Neural progenitor cell (in vitro differentiated cells): ENCODE measurements at regions not wholly inside any gene's neighbourhood (a gene's known extent, or its start where the extent isn't known, plus 50 kb on each side); places are given as distances from the start of the nearest gene placed in this dataset.

Experiments used
- DNase-seq: peaks from one replicate; pipeline ENCODE4 v3.0.0-alpha.2; 2016; ENCODE audit warnings: low spot score
- H2AFZ ChIP-seq: fragments of 200-600 bp; sonication (generic); replicated peaks from 2 replicates; pipeline ENCODE4 v1.6.1; 2016; ENCODE audit warnings: antibody characterized with exemption
- H3F3A ChIP-seq: fragments of 200-600 bp; sonication (generic); 2 replicates; pipeline ENCODE4 v1.6.1; 2016; ENCODE audit warnings: antibody characterized with exemption, low read depth
- H3K27ac ChIP-seq: fragments of 200-600 bp; sonication (generic); 2 replicates; pipeline ENCODE4 v1.5.1; 2016; ENCODE audit warnings: mild to moderate bottlenecking
- H3K27me3 ChIP-seq: fragments of 200-600 bp; sonication (generic); 2 replicates; pipeline ENCODE4 v1.6.1; 2016; ENCODE audit warnings: mild to moderate bottlenecking, moderate library complexity
- H3K36me3 ChIP-seq: fragments of 200-600 bp; sonication (generic); 2 replicates; pipeline ENCODE4 v1.5.1; 2016
- H3K4me1 ChIP-seq: fragments of 200-600 bp; sonication (generic); 2 replicates; pipeline ENCODE4 v1.6.1; 2016; ENCODE audit warnings: mixed run types
- H3K4me2 ChIP-seq: fragments of 200-600 bp; sonication (generic); 2 replicates; pipeline ENCODE4 v1.6.1; 2016
- H3K4me3 ChIP-seq: fragments of 200-600 bp; sonication (generic); 2 replicates; pipeline ENCODE4 v1.5.1; 2016
- H3K79me2 ChIP-seq: fragments of 200-600 bp; sonication (generic); 2 replicates; pipeline ENCODE4 v1.6.1; 2016; ENCODE audit warnings: low read depth
- H3K9ac ChIP-seq: fragments of 200-600 bp; sonication (generic); 2 replicates; pipeline ENCODE4 v1.6.1; 2016
- H3K9me3 ChIP-seq: fragments of 200-600 bp; sonication (generic); 2 replicates; pipeline ENCODE4 v1.5.1; 2016; ENCODE audit warnings: low read depth
- H4K20me1 ChIP-seq: fragments of 200-600 bp; sonication (generic); 2 replicates; pipeline ENCODE4 v1.6.1; 2016; ENCODE audit warnings: low read depth
- H3K27ac Mint-ChIP-seq: 3 replicates; pipeline ENCODE4 v1.8.0; 2021; ENCODE audit warnings: mixed read lengths
- H3K27me3 Mint-ChIP-seq: 2 replicates; pipeline ENCODE4 v1.8.0; 2022; ENCODE audit warnings: low read depth, mild to moderate bottlenecking, inconsistent platforms, moderate library complexity, mixed read lengths; ENCODE audit not compliant: insufficient read depth
- H3K36me3 Mint-ChIP-seq: 3 replicates; pipeline ENCODE4 v1.8.0; 2021; ENCODE audit warnings: mixed read lengths
- H3K4me1 Mint-ChIP-seq: 3 replicates; pipeline ENCODE4 v1.8.0; 2021; ENCODE audit warnings: mixed read lengths
- H3K4me3 Mint-ChIP-seq: 3 replicates; pipeline ENCODE4 v1.8.0; 2021; ENCODE audit warnings: mild to moderate bottlenecking, moderate library complexity, mixed read lengths
- H3K9me3 Mint-ChIP-seq: 3 replicates; pipeline ENCODE4 v1.8.0; 2020; ENCODE audit warnings: mixed read lengths
- CTCF ChIP-seq: fragments of 200-600 bp; sonication (generic); IDR thresholded peaks from 2 replicates; pipeline ENCODE4 v1.5.1; 2017; ENCODE audit warnings: antibody characterized with exemption, mild to moderate bottlenecking
- EZH2 ChIP-seq: fragments of 200-600 bp; sonication (generic); IDR thresholded peaks from 2 replicates; pipeline ENCODE4 v1.6.1; 2017; ENCODE audit warnings: antibody characterized with exemption, mild to moderate bottlenecking, moderate library complexity
- EZH2phosphoT487 ChIP-seq: fragments of 200-600 bp; sonication (generic); IDR thresholded peaks from 2 replicates; pipeline ENCODE4 v1.6.1; 2017; ENCODE audit warnings: antibody characterized with exemption

DNA sequence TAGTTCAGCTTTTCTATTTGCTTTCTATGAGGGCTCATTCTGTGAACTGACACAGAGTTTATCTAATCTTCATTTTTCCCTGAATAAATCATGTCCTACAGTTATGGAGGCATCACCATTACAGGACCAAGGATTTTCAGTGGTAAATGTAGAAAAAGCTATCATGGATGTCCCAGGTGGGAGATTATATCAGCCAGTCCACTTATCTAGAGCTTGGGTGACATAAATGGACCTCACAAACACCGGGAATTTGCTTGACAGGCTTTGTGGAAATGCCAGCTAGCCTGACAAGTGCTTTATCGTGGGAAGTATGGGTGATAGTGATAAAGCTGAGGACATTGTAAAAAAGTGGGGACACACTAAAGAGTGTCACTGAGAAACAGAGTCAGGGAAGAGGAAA is 1015.2 kb upstream of the SLIT2 start:
- no peak overlapping the region for H3K9ac ChIP-seq
- TF ChIP-seq EZH2 = no peak
- no peaks in the 10 kb centered on the region for H3F3A ChIP-seq

GRCh38 chr4:19230906-19231545 is 1020.7 kb upstream of the SLIT2 start:
- no peaks in the 10 kb centered on the region for H3K4me1 ChIP-seq

More for the DNA sequence above, 1015.2 kb upstream of the SLIT2 start:
- Histone ChIP-seq H3K27me3 (no peaks in the 10 kb centered on the region), H3K4me1 (no peaks in the 10 kb centered on the region), H3K4me3 (no peak overlapping the region), H3K27ac (no peak overlapping the region), H3K4me2 (no peak overlapping the region), H4K20me1 (no peaks in the 10 kb centered on the region), H3K9me3 (no peaks in the 10 kb centered on the region), H2AFZ (no peak overlapping the region), H3K36me3 (no peaks in the 10 kb centered on the region), H3K79me2 (no peaks in the 10 kb centered on the region)
- H3K4me1 Mint-ChIP-seq = no peaks in the 10 kb centered on the region
- no peak overlapping the region for H3K4me3 Mint-ChIP-seq
- no peak overlapping the region for H3K27ac Mint-ChIP-seq
- H3K36me3 Mint-ChIP-seq = no peaks in the 10 kb centered on the region
- H3K9me3 Mint-ChIP-seq = peaks cover 3% of the 10 kb centered on the region
- no peaks in the 10 kb centered on the region for H3K27me3 Mint-ChIP-seq
- no peak for DNase-seq

GRCh38 chr4:19227701-19228100 is 1024.0 kb upstream of the SLIT2 start:
- Histone ChIP-seq H3K4me1 (no peaks in the 10 kb centered on the region), H4K20me1 (no peaks in the 10 kb centered on the region), H3K36me3 (no peaks in the 10 kb centered on the region), H3K27ac (no peak overlapping the region), H3F3A (peaks cover 8% of the 10 kb centered on the region), H2AFZ (no peak overlapping the region), H3K9ac (no peak overlapping the region), H3K4me3 (no peak overlapping the region), H3K9me3 (no peaks in the 10 kb centered on the region), H3K4me2 (no peak overlapping the region), H3K27me3 (no peaks in the 10 kb centered on the region), H3K79me2 (no peaks in the 10 kb centered on the region)
- Mint-ChIP-seq H3K36me3 (no peaks in the 10 kb centered on the region), H3K4me1 (no peaks in the 10 kb centered on the region), H3K27ac (no peak overlapping the region), H3K9me3 (peaks cover 7% of the 10 kb centered on the region), H3K27me3 (no peaks in the 10 kb centered on the region), H3K4me3 (no peak overlapping the region)
- TF ChIP-seq EZH2 = no peak
- TF ChIP-seq CTCF = no peak
- DNase-seq = no peak

More at GRCh38 chr4:19230906-19231545, 1020.7 kb upstream of the SLIT2 start:
- no peaks in the 10 kb centered on the region for H4K20me1 ChIP-seq
- H3K36me3 ChIP-seq = no peaks in the 10 kb centered on the region
- H3K4me3 ChIP-seq = no peak overlapping the region
- H3K9me3 ChIP-seq = no peaks in the 10 kb centered on the region
- H3K27me3 ChIP-seq = no peaks in the 10 kb centered on the region
- Mint-ChIP-seq H3K27me3 (no peaks in the 10 kb centered on the region), H3K27ac (no peak overlapping the region), H3K4me3 (no peak overlapping the region), H3K4me1 (no peaks in the 10 kb centered on the region), H3K9me3 (peaks cover 10% of the 10 kb centered on the region), H3K36me3 (no peaks in the 10 kb centered on the region)
- TF ChIP-seq CTCF (no peak), EZH2 (no peak), EZH2phosphoT487 (no peak)
- no peak for DNase-seq
- no peak overlapping the region for H3K4me2 ChIP-seq
- no peaks in the 10 kb centered on the region for H3F3A ChIP-seq
- no peak overlapping the region for H3K27ac ChIP-seq
- H2AFZ ChIP-seq = peak overlapping the region; percentile 19
- H3K79me2 ChIP-seq = no peaks in the 10 kb centered on the region
- H3K9ac ChIP-seq = no peak overlapping the region

- H4K20me1 ChIP-seq = no peaks in the 10 kb centered on the region
- H3K4me1 Mint-ChIP-seq = no peaks in the 10 kb centered on the region
- no peak overlapping the region for H3K27ac ChIP-seq
- no peak overlapping the region for H3K4me3 ChIP-seq
- no peaks in the 10 kb centered on the region for H3K9me3 ChIP-seq
- H3K4me1 ChIP-seq = no peaks in the 10 kb centered on the region
- no peak overlapping the region for H3K27ac Mint-ChIP-seq
- H2AFZ ChIP-seq = no peak overlapping the region
- H3K27me3 ChIP-seq = no peaks in the 10 kb centered on the region
- no peaks in the 10 kb centered on the region for H3K36me3 Mint-ChIP-seq
- peak; percentile 38 for DNase-seq
- TF ChIP-seq EZH2phosphoT487 (no peak), CTCF (peak; percentile 63)
- no peak overlapping the region for H3K9ac ChIP-seq
- H3F3A ChIP-seq = peaks cover 8% of the 10 kb centered on the region
- no peak overlapping the region for H3K4me2 ChIP-seq
- H3K4me3 Mint-ChIP-seq = no peak overlapping the region
- H3K79me2 ChIP-seq = no peaks in the 10 kb centered on the region
- H3K27me3 Mint-ChIP-seq = no peaks in the 10 kb centered on the region
- peaks cover 7% of the 10 kb centered on the region for H3K9me3 Mint-ChIP-seq
- no peaks in the 10 kb centered on the region for H3K36me3 ChIP-seq
These were observed 1026.9 kb upstream of the SLIT2 start for GRCh38 chr4:19224820-19225219.
